Stomach (tissue), 8 donors: ENCODE measurements at regions not wholly inside any gene's neighbourhood (a gene's known extent, or its start where the extent isn't known, plus 50 kb on each side); places are given as distances from the start of the nearest gene placed in this dataset.

ENCODE experiments used
- DNase-seq, 2 donors: peaks; one replicate each; pipeline versions ENCODE4 v3.0.0 to v3.0.0-alpha.2; 2013 to 2019
- H3K27ac ChIP-seq, 5 donors: fragments of 200-600 bp in 4 of 5; sonication (generic) in 4 of 5; one replicate each; pipeline ENCODE4 v1.5.1; 2013 to 2019; ENCODE audit warnings: mild to moderate bottlenecking in 1 of 5, moderate library complexity in 1 of 5
- H3K27me3 ChIP-seq, 3 donors: fragments of 200-600 bp; sonication (generic); one replicate each; pipeline ENCODE4 v1.5.1; 2017 to 2019; ENCODE audit warnings: mixed run types in 1 of 3
- H3K36me3 ChIP-seq, 4 donors: fragments of 200-600 bp; sonication (generic); 1 replicate in 3 of 4; 2 replicates in 1 of 4; pipeline ENCODE4 v1.5.1; 2016 to 2019
- H3K4me1 ChIP-seq, 4 donors: fragments of 200-600 bp; sonication (generic); one replicate each; pipeline ENCODE4 v1.5.1; 2016 to 2019
- H3K4me3 ChIP-seq, 4 donors: fragments of 200-600 bp; sonication (generic) in 3 of 4; one replicate each; pipeline ENCODE4 v1.5.1; 2016 to 2019; ENCODE audit warnings: mild to moderate bottlenecking in 1 of 4
- H3K9me3 ChIP-seq, 4 donors: fragments of 200-600 bp; sonication (generic); one replicate each; pipeline ENCODE4 v1.5.1; 2016 to 2019
- EP300 ChIP-seq: sonication (generic); formaldehyde crosslinking; IDR thresholded peaks from one replicate; pipeline ENCODE4 v1.6.1; 2017; ENCODE audit warnings: antibody characterized with exemption
- POLR2A ChIP-seq, 4 donors: fragments of 450-650 bp; IDR thresholded peaks; one replicate each; pipeline ENCODE4 v1.6.1; 2016; ENCODE audit warnings: antibody characterized with exemption in 4 of 4, control low read depth in 2 of 4, mild to moderate bottlenecking in 1 of 4, moderate library complexity in 1 of 4
- POLR2AphosphoS5 ChIP-seq, 3 donors: sonication (generic); formaldehyde crosslinking; IDR thresholded peaks; one replicate each; pipeline ENCODE4 v1.6.1; 2016; ENCODE audit warnings: antibody characterized with exemption in 3 of 3
- WGBS, 5 donors: extraction: QIAGEN DNeasy Blood & Tissue Kit in 3 of 5; methylation state at CpG; one replicate each; pipeline versions ENCODE4 v1.1.5 to v1.1.7; 2013 to 2018; 5-methylcytosine and 5-hydroxymethylcytosine counted together
- intact Hi-C: fragments of 100-400 bp; cut with DNase I; formaldehyde crosslinking; loops from one replicate; pipeline ENCODE4 v1.15.1; 2023; ENCODE audit warnings: low total_unique reads
- TF ChIP-seq, protein P1 (sequence below), 7 experiments: fragments of 450-650 bp in 4 of 7; fragments of 200-600 bp in 3 of 7; sonication (generic) in 3 of 7; IDR thresholded peaks; one replicate each; pipeline ENCODE4 v1.5.1; 2016 to 2019; ENCODE audit warnings: antibody characterized with exemption in 7 of 7, control low read depth in 2 of 7, mild to moderate bottlenecking in 1 of 7
- donor health status: healthy with polysubstance abuse.
- donor health status: Bipolar disorder and iron deficiency.
- donor health status: healthy.

DNA sequence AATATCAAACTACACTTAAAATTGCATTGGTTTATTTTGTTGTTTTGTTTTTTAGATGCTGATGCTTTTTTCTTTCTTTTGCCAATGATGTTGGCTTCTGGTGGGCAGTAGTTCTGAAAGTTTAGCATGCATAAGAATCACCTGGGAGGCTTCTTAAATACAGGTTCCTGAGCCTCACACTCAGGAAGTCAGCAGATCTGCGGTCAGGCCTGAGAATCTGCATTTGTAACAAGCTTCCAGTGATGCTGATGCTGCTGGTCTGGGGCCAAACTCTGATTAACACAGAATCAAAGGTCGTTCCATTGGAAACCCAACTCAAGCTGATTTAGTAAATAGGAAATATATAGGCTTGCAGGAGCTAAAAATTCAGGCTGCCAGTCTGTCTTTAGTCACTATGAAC lies 412.9 kb upstream of the SPTLC3 start:
- no peaks in the 10 kb centered on the region for H3K4me1 ChIP-seq
- no peaks in the 10 kb centered on the region for H3K27me3 ChIP-seq
- H3K9me3 ChIP-seq: no peaks in the 10 kb centered on the region
- H3K4me3 ChIP-seq: no peak overlapping the region
- WGBS, 5 donors: 62 to 79% (median 65%) methylated on average over 2 of the region's 2 CpGs
- H3K36me3 ChIP-seq: no peaks in the 10 kb centered on the region
- no peak for DNase-seq
- H3K27ac ChIP-seq: no peak overlapping the region
- intact Hi-C loops: no loop called here
- TF ChIP-seq, protein P1, sequence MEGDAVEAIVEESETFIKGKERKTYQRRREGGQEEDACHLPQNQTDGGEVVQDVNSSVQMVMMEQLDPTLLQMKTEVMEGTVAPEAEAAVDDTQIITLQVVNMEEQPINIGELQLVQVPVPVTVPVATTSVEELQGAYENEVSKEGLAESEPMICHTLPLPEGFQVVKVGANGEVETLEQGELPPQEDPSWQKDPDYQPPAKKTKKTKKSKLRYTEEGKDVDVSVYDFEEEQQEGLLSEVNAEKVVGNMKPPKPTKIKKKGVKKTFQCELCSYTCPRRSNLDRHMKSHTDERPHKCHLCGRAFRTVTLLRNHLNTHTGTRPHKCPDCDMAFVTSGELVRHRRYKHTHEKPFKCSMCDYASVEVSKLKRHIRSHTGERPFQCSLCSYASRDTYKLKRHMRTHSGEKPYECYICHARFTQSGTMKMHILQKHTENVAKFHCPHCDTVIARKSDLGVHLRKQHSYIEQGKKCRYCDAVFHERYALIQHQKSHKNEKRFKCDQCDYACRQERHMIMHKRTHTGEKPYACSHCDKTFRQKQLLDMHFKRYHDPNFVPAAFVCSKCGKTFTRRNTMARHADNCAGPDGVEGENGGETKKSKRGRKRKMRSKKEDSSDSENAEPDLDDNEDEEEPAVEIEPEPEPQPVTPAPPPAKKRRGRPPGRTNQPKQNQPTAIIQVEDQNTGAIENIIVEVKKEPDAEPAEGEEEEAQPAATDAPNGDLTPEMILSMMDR (IDR thresholded peaks at IDR 0.05): no peak
- TF ChIP-seq EP300: no peak
- TF ChIP-seq POLR2A (IDR thresholded peaks at IDR 0.05): no peak
- no peak for TF ChIP-seq POLR2AphosphoS5 (IDR thresholded peaks at IDR 0.05)

DNA sequence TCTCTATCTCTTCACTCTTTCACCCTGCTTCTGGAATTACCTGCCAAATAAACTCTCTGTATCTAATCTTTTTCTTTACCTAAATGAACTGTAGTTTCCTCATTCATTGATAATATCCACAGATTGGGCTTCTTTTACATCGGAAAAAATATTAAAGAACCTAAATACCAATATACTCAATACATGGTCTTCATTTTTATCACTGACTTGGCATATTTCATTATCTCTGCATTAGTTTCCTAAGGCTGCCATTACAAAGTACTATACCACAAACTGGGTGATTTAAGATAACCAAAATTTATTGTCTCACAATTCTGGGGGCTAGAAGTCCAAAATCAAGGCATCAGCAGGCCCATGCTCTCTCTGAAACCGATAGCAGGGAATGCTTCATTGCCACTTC lies 411.9 kb upstream of the SPTLC3 start:
- no peak overlapping the region for H3K4me3 ChIP-seq
- TF ChIP-seq POLR2AphosphoS5 (IDR thresholded peaks at IDR 0.05) (no peak), POLR2A (IDR thresholded peaks at IDR 0.05) (no peak), EP300 (no peak)
- TF ChIP-seq, protein P1 (IDR thresholded peaks at IDR 0.05): no peak
- H3K27ac ChIP-seq: no peak overlapping the region
- DNase-seq: no peak
- no peaks in the 10 kb centered on the region for H3K4me1 ChIP-seq
- WGBS, 5 donors: 65 to 77% (median 71%) methylated on average over 2 of the region's 2 CpGs
- H3K27me3 ChIP-seq: no peaks in the 10 kb centered on the region
- intact Hi-C loops: no loop called here
- no peaks in the 10 kb centered on the region for H3K36me3 ChIP-seq
- H3K9me3 ChIP-seq: no peaks in the 10 kb centered on the region

DNA sequence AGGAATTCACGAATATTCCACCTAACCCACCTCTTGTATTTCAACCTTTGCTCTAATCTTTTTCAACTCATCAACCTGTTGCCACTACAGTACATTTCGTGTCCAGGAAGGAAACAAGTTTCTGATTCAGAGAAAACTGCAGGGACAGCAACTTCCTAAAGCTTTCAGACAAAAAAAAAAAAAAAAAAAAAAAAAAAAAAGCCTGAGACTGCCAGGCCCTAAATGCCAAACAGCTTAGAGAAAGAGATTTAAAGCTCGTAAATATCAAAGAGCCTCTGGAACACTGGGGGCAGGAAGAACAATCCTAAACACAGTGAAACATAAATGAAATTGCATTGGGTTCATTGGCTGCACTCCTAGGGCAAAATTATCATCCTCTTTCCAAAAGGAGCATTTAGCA lies 411.2 kb upstream of the SPTLC3 start:
- 32 to 46% (median 39%) methylated on average over 3 of the region's 3 CpGs for WGBS, 5 donors
- TF ChIP-seq POLR2AphosphoS5 (IDR thresholded peaks at IDR 0.05) (no peak), POLR2A (IDR thresholded peaks at IDR 0.05) (no peak), EP300 (no peak)
- TF ChIP-seq, protein P1 (IDR thresholded peaks at IDR 0.05): no peak
- intact Hi-C loops: no loop called here

DNA sequence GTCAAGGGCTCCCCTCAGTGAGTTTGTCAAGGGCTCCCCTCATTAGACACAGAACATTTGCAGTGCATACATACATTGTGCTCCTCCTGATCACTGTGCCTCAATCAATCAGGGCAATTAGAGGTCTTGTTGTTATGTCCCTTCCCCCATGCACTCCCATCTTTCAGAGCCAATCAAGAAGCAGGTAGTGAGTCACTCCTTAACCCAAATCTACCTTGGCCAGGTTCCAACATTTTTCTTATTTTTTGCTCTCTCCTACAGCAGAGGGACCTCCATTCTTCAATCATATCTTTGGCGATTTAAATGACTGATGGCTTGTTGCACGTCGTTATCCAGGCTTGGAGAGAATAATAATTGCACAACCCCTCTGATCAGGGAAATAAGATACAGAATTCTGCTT lies 409.9 kb upstream of the SPTLC3 start:
- no peaks in the 10 kb centered on the region for H3K36me3 ChIP-seq
- H3K27me3 ChIP-seq: no peaks in the 10 kb centered on the region
- intact Hi-C loops: no loop called here
- DNase-seq: no peak
- 25 to 52% (median 39%) methylated on average over 3 of the region's 3 CpGs for WGBS, 5 donors
- no peaks in the 10 kb centered on the region for H3K9me3 ChIP-seq
- H3K4me1 ChIP-seq: no peaks in the 10 kb centered on the region
- H3K27ac ChIP-seq: no peak overlapping the region
- H3K4me3 ChIP-seq: no peak overlapping the region
- TF ChIP-seq POLR2A (IDR thresholded peaks at IDR 0.05): no peak
- TF ChIP-seq, protein P1 (IDR thresholded peaks at IDR 0.05): no peak
- TF ChIP-seq EP300: no peak
- no peak for TF ChIP-seq POLR2AphosphoS5 (IDR thresholded peaks at IDR 0.05)

More for the DNA sequence above, 411.2 kb upstream of the SPTLC3 start:
- Histone ChIP-seq H3K9me3 (no peaks in the 10 kb centered on the region), H3K4me1 (no peaks in the 10 kb centered on the region), H3K27me3 (no peaks in the 10 kb centered on the region), H3K4me3 (no peak overlapping the region), H3K27ac (no peak overlapping the region), H3K36me3 (no peaks in the 10 kb centered on the region)
- no peak for DNase-seq
